ENCODE measurements at regions not wholly inside any gene's neighbourhood (a gene's known extent, or its start where the extent isn't known, plus 50 kb on each side); places are given as distances from the start of the nearest gene placed in this dataset.
"Not testable (repeated sequence)": the region's sequence is repeated elsewhere in the genome, so short reads cannot be mapped to it uniquely, and the experiment has no call there.

DNA sequence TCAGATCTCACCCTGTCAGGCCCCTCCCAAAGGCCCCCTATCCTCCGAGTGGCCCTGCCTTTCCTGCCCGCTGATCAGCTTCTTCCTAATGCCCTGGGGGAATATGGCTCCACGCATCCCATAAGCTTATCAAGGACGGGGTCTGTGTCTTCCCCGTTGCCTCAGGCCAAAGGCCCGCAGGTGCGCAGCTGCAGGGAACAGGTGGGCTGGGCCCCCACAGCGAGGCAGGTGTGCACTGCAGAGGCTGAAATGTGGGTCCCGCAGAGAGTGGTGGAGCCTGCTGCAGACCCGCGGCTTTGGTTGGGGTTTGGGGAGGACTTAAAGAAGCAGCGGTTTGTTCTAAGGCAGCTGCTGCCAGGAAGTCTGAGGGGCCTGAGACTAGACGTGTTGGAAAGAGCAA lies 220.8 kb upstream of the TCERG1L start:
- DNase-seq (ENCODE audit: low read depth in 2 of 2), result no peak

DNA sequence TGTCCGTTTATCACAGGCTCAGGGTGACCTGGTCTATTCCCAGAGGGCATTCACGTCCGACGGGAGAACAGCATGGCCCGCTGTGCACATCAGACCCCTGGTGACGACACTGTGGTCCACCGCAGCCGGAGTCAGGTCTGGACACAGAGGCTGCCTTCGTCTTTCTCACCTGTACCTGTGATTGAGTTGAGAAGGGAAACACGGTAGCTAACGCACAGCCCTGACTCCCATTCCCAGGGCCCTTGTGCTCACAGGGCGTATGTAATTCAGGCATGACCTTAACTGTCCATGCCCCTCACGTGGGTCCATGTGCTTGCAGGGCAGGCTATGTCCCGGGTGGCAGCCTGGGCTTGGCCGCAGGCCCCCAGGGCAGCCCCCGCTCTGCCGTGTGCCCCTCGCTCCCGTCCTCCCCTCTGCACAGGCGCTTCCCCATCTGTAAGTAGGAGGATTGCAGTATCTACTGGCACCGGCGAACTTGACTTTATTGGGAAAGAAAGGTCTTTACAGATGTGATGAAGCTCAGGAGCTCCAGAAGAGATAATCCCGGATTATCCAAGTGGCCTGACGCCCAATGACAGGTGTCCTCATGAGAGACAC lies 221.3 kb upstream of the TCERG1L start:
- DNase-seq (ENCODE audit: low read depth in 2 of 2), result no peak

DNA sequence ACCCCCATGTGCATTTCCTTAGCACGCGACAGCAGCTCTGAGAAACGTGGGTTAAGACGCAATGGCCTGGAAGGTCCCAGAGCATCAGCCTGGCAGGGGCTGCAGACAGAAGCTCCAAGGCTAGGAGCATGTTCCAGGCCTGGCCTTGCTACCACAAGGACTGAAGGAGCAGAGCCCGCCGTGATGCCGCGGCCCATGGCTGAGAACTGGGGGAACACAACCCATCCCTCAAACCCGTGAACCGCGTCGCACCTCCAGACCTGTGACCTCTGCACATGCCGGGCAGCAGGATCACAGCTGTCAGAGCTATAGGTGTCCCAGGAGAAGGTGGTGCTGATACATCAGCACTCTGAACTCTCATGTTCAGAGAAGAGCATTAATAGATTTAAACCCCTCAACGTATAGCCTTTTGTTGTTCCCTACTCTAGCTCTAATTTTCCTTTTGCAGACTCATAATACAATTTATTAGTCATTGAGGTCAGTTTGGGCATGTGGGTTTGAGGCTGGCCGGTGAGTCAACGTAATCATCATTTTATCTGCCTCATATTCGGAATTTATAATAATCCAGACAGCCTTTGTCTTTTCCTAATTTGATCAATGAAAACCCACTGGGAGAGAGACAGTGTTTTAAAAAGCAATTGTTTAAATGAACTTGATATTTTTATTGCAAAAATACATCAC lies 222.5 kb upstream of the TCERG1L start:
- no peak for DNase-seq (ENCODE audit: low read depth in 2 of 2)

DNA sequence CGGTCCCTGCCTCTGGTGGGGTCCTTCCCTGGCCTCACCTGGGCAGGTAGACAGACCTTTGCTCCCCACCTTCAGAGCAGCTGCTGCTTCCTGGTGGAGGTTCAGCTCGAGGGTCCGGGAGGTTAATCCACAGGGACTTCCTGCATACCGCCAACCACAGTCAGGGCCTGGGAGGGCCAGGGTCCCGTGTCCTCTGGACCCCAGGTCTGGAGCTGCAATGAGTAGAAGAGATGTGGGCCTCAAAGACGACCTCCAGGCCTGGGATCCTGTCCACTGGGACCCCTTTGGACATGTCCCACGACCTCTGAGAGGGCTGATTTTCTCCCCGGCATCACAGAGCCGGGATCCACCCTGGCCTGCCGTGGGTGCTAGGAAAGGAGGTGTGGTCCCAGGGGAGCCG lies 223.3 kb upstream of the TCERG1L start:
- no peak for DNase-seq (ENCODE audit: low read depth in 2 of 2)

DNA sequence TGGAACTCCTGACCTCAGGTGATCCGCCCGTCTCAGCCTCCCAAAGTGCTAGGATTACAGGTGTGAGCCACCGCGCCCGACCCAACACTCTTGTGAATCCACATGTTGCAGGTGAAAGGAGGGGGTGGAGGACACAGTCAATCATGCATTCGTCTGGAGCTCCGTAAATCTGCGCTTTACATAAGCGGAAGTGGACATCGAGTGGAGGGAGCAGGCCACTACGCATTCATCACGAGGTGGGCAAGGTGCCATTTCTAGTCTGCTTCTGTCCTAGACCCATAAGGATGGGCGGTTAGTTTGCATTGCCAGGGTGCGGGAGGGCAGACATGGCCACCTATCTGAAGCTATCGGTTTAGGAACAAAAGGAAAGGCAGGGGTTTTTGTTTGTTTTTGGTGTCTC lies 225.2 kb upstream of the TCERG1L start:
- DNase-seq (ENCODE audit: low read depth in 2 of 2), result no peak

DNA sequence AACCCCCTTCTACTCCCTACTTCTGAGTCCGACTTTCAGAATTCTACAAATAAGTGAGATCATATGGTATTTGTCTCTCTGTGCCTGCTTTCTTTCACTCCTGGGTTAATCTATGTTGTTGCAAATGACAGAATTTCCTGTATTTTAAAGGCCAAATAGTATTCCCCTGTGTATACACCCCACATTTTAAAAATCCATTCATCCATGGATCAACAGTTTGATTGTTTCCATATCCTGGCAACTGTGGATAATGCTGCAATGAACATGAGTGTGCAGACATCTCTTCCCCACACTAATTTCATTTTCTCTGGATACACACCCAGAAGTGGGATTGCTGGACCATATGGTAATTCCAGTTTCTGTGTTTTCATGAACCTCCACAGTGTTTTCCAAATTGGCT lies 225.8 kb upstream of the TCERG1L start:
- no peak for DNase-seq (ENCODE audit: low read depth in 2 of 2)

DNA sequence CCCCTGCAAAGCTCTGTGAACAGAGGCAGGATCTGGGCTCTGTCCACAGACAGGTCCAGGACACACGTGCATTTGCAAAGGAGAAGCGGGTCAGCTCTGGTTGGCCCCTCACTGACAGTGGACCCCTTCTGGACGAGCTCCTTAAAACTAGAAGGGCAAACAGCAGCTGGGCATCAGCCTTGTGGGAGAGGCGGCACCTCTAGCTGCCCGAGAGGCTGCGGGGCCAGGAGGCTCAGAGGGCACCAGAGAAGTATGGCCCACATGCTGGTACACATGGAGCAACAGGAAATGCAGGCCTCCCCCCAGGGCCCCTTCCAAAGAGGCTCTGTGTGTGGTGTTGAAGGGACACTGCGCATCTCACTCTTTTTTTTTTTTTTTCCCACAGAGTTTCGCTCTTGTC lies 233.0 kb upstream of the TCERG1L start:
- DNase-seq (ENCODE audit: low read depth in 2 of 2), result no peak

DNA sequence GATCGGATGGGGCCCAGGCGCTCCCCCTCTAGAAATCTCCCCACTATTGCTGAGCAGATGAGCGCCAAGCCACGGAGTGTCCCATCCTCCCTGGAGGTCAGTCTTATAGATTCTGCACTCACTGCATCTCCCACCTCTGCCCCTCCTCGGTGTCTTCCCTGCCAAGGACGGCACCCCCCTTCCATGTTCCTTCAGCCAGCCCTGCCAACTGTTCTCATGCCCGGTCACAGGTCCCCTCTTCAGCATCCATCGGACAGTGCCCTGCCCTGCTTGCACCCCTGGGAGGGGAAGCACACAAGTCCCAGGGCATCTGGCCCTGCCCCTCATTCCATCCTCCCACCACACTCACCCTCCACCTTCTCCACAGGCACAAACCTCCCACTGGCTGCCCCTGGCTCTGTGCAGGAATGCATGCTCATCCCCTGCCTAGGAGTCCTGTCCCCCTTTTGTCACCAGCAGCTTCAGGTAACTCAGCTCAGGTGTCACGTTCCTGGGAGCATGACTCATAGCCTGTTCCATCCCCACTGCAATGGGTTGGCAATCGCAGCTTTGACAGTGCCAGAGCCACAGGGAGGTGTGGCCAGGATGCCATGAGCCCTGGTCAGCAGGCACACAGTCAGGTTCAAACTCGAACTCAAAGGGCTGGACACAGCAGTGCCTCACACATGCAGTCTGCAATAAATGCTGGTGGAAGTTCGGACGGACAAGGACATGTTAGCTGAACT lies 234.7 kb upstream of the TCERG1L start:
- no peak for DNase-seq (ENCODE audit: low read depth in 2 of 2)

DNA sequence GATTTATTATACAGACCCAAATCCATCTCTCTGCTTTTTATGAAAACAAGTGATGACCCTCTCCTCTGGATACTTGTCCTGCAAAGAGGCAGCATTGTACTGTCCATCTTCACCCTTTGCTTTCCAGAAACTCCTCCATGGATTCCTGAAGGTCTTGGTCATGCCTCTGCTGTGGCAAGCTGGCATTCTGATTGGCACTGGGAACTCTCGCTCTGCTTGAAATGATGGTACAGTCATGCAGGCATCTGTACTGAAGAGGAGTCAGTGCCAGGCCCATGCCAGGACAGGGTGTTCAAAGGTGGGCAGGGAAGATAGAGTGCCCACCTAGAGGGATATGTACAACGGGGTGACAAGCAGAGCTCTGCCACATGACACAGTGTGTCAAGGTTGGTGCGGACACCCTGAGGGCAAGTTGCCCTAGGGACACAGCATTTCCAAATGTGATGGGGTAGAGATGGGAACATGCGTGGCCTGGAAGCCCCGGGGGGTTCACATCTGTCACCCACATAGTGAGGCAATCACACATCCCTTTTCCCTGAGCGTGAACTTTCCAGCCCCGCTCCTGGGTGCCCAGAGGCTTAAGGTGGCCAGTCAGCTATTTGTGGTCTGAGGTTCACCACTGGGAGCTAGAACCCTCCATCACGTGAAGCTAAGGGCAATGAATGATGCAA lies 235.7 kb upstream of the TCERG1L start:
- DNase-seq (ENCODE audit: low read depth in 2 of 2), result no peak

DNA sequence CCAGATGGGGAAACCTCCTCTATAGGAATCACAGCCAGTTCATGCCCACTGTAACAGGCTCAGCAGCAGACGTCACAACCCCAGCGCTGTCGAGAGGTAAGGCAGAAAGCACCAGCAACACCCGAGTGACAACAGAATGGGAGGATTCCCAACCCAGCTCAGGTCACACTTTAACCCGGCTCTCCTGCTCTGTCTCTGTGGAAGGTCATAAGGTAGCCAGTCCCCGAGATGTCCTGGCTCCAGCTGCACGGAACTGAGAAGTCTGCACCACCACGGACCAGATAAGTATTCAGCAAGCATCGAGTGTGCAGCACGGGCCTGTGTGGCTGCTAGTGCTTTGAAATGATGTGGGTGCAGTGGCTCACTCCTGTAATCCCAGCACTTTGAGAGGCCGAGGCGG lies 236.7 kb upstream of the TCERG1L start:
- no peak for DNase-seq (ENCODE audit: low read depth in 2 of 2)

DNA sequence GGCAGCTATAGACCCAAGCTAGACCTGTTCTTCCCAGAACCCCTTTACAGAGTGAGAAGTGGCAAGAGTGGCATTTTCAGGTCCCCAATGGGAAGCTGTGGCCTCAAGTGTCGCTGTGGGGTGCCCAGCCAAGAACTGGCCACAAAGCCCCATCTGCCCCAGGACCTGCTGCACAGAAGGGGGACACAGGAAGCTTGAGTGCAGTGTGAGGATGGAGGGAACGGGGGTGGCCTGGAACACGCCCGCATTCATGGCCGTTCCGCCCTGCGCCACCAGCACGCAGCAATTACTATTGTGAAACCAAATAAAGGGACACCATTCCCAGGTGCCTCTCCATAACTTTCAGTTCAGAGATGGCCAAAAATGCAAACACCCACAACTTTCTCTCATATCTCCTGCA lies 237.6 kb upstream of the TCERG1L start:
- no peak for DNase-seq (ENCODE audit: low read depth in 2 of 2)

DNA sequence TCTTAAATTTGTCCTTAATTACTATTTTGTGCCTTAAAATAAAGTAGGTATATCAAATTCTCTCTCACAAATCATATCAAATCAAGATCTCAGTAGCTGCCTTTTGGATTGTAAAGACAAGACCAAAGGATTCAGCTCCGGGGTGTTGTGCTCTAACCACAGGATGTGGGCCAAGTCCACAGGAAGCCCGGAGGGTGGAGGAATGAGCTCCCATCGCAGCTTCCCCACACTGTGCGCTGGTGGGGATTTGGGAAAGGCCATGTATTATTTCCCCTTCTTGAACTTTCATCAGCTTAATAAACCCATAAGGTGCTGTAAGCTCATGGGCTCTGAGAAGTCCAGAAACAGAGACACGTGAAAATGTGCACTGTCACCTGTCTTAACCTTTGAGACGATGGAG lies 241.6 kb upstream of the TCERG1L start:
- no peak for DNase-seq (ENCODE audit: low read depth in 2 of 2)

DNA sequence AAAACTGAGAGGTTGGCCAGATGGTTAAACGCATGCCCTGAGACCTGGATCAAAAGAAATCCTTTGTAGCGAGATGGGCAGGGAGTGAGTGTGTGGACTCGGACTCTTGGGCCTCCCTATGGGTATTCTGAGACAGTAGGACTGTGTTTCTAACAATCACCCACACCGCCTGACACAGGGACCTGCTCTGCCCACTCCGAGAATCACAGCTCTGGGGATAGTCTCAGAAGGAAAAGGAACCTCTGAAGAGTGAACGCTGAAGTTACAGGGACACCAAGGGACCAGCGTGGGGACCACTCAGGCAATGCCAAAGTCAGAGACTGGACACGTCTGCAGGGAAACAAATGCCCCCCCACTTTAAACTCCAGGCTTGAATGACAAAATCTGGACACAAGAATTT lies 242.1 kb upstream of the TCERG1L start:
- no peak for DNase-seq (ENCODE audit: low read depth in 2 of 2)

DNA sequence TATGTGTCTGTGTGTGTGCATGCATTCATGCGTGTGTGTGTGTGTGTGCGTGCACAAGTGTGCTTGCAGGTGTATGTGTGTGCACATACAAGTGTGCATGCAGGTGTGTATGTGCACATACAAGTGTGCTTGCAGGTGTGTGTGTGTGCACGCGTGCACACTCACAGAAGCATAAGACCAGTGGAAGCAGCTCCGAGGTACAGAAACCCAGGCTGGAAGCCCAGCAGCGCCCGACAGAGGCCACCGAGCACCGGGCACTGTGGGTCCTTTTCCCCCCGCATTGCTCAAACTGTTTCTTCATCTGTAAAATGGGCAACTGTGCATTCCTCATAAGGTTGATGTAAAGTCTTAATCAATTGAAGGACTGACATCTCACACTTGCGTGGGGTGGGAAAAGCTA lies 243.3 kb upstream of the TCERG1L start:
- DNase-seq (ENCODE audit: low read depth in 2 of 2), result no peak

DNA sequence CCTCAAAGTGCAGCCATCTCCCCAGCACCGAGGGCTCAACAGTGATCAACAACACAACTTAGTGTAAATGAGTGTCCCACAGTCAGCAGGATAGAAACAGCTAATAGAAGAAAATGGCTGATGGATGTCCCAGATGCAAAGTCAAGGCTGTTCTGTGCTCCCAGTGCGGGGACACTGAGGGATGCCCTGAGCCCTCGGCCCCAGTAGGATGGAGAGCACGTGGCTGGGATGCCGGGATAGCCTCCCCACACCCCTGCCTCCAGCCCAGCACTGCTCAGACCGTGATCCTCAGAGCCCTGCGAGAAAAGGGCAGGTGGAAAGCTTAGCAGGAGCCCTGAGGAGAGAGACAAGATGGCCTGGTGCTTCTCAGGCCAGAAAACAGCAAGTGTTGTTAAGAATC lies 243.9 kb upstream of the TCERG1L start:
- no peak for DNase-seq (ENCODE audit: low read depth in 2 of 2)

DNA sequence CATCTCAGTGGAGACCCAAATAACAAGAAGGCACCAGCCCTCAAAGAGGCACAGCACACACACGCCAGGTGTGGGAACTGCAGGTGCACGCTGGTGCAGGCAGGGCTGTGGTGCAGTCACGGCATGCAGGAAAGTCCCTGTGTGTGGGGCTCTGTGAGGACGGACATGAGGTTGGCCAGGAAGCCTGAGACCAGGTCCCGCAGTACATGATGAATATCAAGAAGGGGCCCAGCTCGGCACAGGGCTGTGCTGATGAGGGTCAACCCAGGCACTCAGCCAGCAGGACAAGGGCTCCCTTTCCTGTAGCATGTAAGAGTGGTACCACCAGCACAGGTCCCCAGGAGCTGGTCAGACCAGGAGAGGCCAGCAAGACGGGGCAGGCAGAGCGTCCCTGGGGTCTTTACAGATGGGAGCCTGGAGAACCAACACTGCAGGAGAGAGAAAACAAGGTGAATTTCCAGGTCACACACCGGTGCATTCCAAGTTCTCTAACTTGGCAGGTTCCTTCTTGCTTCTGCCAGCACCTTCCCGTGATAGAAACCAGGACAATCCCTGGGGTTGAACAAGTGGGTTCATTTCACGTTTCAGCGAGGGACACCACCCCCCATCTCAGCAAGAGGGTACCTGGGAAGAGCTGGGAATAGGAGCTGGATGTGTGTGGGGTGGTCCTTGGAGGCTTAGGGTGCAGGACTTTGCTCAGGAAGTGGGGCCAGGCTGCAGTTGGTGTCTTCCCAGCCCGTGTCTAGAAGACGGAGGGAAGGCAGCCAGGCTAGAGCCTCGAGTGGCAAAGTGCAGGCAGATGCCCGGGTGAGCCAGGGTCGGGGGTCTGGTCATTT lies 244.8 kb upstream of the TCERG1L start:
- no peak for DNase-seq (ENCODE audit: low read depth in 2 of 2)

DNA sequence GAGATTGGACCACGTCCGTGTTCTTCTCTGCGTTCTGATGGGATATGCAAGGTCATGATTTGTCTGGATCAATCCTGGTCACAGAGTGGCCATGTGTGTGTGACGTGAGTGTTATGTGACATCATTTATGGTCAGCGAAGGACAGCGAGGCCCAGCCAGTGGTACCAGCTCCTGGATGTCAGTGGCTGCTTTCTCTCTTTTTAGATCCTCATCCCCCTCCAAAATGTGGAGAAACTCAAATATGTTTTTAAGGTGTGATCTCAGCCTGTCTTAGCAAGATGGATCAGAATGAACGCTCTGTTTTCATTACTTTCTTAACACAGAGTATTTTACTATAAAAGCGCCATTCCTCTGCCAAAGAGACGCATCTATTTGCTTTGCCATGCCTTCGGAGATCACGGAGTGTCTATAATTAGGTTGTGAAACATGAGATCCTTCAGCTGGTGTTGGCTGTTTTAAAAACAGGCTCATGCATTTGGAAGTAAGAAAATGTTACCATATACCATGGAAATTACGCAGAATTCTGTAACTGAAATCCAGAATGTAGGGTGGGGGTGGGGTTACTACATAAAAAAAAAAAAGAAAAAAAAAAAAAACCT lies 245.5 kb upstream of the TCERG1L start:
- no peak for DNase-seq (ENCODE audit: low read depth in 2 of 2)

DNA sequence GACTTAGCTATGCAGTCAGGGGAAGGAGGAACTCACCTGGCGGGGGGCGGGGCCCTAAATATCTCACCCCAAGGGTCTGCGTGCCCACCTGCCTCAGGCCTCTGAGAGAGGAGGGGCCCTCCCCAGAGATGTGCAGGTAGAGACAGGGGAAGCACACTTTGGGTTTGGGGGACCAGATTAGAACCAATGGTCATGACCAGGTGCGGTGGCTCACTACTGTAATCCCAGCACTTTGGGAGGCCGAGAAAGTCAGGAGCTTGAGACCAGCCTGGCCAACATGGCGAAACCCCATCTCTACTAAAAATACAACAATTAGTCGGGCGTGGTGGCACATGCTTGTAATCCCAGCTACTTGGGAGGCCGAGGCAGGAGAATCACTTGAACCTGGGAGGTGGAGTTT lies 246.4 kb upstream of the TCERG1L start:
- not testable (repeated sequence) for DNase-seq (ENCODE audit: low read depth in 2 of 2)

DNA sequence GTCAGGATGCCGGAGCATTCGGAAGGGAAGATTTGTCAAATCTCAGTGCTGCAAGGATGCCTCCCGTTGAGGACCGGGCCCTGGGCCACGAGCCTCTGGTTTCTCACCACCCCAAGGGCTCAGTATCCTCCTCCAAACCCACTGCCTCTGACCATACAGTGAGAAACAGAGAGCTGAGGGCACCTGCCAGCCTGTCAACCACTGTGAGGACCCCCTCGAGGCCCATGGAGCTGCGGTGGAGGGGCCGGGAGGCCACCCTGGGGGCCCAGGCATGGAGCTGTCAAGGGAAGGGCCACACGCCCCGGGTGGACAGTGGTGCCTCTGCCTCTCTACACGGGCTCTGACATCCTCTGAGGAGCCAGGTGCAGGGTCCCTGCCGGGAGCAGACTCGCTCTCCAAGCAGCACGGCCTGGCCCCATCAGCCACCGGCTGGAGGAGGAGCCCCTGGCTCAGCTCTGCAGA lies 248.0 kb upstream of the TCERG1L start:
- no peak for DNase-seq (ENCODE audit: low read depth in 2 of 2)

DNA sequence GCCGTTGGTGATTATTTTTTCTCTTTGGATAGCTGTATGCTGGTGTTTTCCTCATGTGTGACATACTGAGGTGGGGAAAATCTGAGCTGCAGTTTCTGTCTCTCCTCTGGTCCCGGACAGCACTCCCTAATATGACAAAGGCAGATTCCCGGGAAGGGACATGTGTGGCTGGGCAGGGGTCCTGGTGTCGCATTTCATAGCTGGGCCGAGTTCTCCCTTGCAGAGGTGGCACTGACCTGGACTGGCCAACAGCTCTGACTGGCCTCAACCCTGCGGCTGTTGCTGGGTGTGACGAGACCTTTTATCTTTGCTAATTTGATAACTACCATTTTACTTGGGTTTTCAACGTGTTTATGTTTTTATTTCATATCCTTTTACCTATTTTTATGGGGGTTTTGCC lies 248.6 kb upstream of the TCERG1L start:
- DNase-seq (ENCODE audit: low read depth in 2 of 2), result no peak

DNA sequence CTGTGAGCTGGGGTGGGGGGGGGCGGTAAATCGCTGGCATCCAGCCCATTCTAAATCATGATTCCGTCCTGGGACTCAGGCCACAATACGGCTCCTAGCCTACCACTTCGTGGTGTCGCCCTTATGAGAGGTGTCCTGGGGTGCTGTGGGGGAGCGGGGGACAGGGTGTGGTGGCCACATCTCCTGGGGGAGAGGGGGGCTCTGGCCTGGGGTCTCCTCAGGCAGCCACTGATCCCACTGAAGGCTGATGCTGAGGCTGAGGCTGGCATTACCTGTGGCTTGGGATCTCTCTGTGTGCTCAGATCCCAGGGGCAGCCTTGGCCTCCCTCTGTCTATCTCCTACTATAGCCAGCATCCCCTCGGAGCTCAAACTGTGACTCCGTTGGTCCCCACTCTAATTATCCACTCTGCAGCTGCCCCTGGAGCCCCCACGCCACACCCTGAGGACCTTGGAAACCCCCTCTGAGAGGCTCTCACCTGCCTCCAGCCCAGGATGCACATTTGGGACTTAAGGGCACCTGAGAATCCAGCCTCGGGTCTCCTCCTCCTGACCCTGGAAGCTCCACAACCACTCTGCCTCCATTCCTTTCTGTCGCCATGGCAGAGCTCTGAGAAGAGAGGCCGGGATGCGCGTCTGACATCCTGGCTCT lies 249.3 kb upstream of the TCERG1L start:
- no peak for DNase-seq (ENCODE audit: low read depth in 2 of 2)
